WTC11 (cell line): ENCODE measurements at regions not wholly inside any gene's neighbourhood (a gene's known extent, or its start where the extent isn't known, plus 50 kb on each side); places are given as distances from the start of the nearest gene placed in this dataset.
A peak's percentile ranks its signal among the peaks of the same experiment; 100 is the strongest.

Experiments used
- ARID4B ChIP-seq: sonication (generic); formaldehyde crosslinking; IDR thresholded peaks from 2 replicates; pipeline ENCODE4 v1.8.0; 2023; ENCODE audit warnings: missing genetic modification reagents, mild to moderate bottlenecking, borderline replicate concordance
- ATF3 ChIP-seq: sonication (generic); formaldehyde crosslinking; conservative IDR thresholded peaks from 2 replicates; pipeline ENCODE4 v1.8.1; 2022; ENCODE audit warnings: mild to moderate bottlenecking, missing genetic modification reagents
- CTCF ChIP-seq: fragments of 200-600 bp; IDR thresholded peaks from 2 replicates; pipeline ENCODE4 v1.8.0; 2022; ENCODE audit warnings: antibody characterized with exemption
- RELA ChIP-seq: sonication (generic); formaldehyde crosslinking; IDR thresholded peaks from 2 replicates; pipeline ENCODE4 v1.8.1; 2022; ENCODE audit warnings: missing genetic modification reagents, mild to moderate bottlenecking, borderline replicate concordance
- SMAD3 ChIP-seq: sonication (generic); formaldehyde crosslinking; IDR thresholded peaks from 2 replicates; pipeline ENCODE4 v1.8.0; 2022; ENCODE audit warnings: missing genetic modification reagents, mild to moderate bottlenecking, borderline replicate concordance
- SP1 ChIP-seq: sonication (generic); formaldehyde crosslinking; conservative IDR thresholded peaks from 2 replicates; pipeline ENCODE4 v1.8.1; 2022; ENCODE audit warnings: missing genetic modification reagents
- ZNF219 ChIP-seq: sonication (generic); formaldehyde crosslinking; IDR thresholded peaks from 2 replicates; pipeline ENCODE4 v1.8.0; 2023; ENCODE audit warnings: missing genetic modification reagents, mild to moderate bottlenecking, borderline replicate concordance
- ZNF232 ChIP-seq: sonication (generic); formaldehyde crosslinking; IDR thresholded peaks from 2 replicates; pipeline ENCODE4 v1.8.0; 2022; ENCODE audit warnings: mild to moderate bottlenecking, missing genetic modification reagents
- ZNF263 ChIP-seq: sonication (generic); formaldehyde crosslinking; IDR thresholded peaks from 2 replicates; pipeline ENCODE4 v1.8.1; 2022; ENCODE audit warnings: low read depth, mild to moderate bottlenecking, moderate library complexity, missing genetic modification reagents
- ZNF416 ChIP-seq: fragments of 250-450 bp; sonication (Bioruptor Pico); IDR thresholded peaks from 2 replicates; pipeline ENCODE4 v1.9.0; 2021; ENCODE audit warnings: mild to moderate bottlenecking, inconsistent platforms
- ZNF425 ChIP-seq: fragments of 250-450 bp; sonication (Bioruptor Pico); conservative IDR thresholded peaks from 2 replicates; pipeline ENCODE4 v1.9.0; 2021; ENCODE audit warnings: mild to moderate bottlenecking
- TF ChIP-seq, protein P1 (sequence below): fragments of 250-450 bp; sonication (Bioruptor Pico); IDR thresholded peaks from 2 replicates; pipeline ENCODE4 v2.1.2; 2022; ENCODE audit warnings: mild to moderate bottlenecking, moderate library complexity
- TF ChIP-seq, protein P2 (sequence below): sonication (generic); formaldehyde crosslinking; IDR thresholded peaks from 2 replicates; pipeline ENCODE4 v1.8.0; 2022; ENCODE audit warnings: missing genetic modification reagents
- TF ChIP-seq, protein P3 (sequence below): fragments of 250-450 bp; sonication (Bioruptor Pico); IDR thresholded peaks from 2 replicates; pipeline ENCODE4 v1.9.0; 2021; ENCODE audit warnings: mild to moderate bottlenecking
- TF ChIP-seq, protein P4 (sequence below): fragments of 250-450 bp; sonication (Bioruptor Pico); IDR thresholded peaks from 2 replicates; pipeline ENCODE4 v1.9.0; 2021; ENCODE audit warnings: moderate library complexity, mild to moderate bottlenecking, inconsistent platforms, borderline replicate concordance
- TF ChIP-seq, protein P5 (sequence below): sonication (generic); formaldehyde crosslinking; IDR thresholded peaks from 2 replicates; pipeline ENCODE4 v1.8.1; 2023; ENCODE audit warnings: mild to moderate bottlenecking, moderate library complexity, missing genetic modification reagents

GRCh38 chr10:131453721-131454634 is 142.5 kb upstream of the TCERG1L start (continued):
- TF ChIP-seq ATF3 (CRISPR knock-in tag) (no peak), ZNF425 (no peak), RELA (CRISPR knock-in tag) (no peak), ARID4B (CRISPR knock-in tag) (no peak), ZNF416 (CRISPR knock-in tag) (no peak), ZNF219 (CRISPR knock-in tag) (no peak), SP1 (CRISPR knock-in tag) (0 out of 2 replicates have a peak, but pooled peaks have one; percentile 15), ZNF232 (CRISPR knock-in tag) (no peak), SMAD3 (CRISPR knock-in tag) (no peak), CTCF (peak; percentile 86), ZNF263 (CRISPR knock-in tag) (peak; percentile 76; the same call in 1 of the 2 replicates)
- TF ChIP-seq, protein P1, sequence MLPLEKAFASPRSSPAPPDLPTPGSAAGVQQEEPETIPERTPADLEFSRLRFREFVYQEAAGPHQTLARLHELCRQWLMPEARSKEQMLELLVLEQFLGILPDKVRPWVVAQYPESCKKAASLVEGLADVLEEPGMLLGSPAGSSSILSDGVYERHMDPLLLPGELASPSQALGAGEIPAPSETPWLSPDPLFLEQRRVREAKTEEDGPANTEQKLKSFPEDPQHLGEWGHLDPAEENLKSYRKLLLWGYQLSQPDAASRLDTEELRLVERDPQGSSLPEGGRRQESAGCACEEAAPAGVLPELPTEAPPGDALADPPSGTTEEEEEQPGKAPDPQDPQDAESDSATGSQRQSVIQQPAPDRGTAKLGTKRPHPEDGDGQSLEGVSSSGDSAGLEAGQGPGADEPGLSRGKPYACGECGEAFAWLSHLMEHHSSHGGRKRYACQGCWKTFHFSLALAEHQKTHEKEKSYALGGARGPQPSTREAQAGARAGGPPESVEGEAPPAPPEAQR (CRISPR knock-in tag), result no peak
- TF ChIP-seq, protein P2, sequence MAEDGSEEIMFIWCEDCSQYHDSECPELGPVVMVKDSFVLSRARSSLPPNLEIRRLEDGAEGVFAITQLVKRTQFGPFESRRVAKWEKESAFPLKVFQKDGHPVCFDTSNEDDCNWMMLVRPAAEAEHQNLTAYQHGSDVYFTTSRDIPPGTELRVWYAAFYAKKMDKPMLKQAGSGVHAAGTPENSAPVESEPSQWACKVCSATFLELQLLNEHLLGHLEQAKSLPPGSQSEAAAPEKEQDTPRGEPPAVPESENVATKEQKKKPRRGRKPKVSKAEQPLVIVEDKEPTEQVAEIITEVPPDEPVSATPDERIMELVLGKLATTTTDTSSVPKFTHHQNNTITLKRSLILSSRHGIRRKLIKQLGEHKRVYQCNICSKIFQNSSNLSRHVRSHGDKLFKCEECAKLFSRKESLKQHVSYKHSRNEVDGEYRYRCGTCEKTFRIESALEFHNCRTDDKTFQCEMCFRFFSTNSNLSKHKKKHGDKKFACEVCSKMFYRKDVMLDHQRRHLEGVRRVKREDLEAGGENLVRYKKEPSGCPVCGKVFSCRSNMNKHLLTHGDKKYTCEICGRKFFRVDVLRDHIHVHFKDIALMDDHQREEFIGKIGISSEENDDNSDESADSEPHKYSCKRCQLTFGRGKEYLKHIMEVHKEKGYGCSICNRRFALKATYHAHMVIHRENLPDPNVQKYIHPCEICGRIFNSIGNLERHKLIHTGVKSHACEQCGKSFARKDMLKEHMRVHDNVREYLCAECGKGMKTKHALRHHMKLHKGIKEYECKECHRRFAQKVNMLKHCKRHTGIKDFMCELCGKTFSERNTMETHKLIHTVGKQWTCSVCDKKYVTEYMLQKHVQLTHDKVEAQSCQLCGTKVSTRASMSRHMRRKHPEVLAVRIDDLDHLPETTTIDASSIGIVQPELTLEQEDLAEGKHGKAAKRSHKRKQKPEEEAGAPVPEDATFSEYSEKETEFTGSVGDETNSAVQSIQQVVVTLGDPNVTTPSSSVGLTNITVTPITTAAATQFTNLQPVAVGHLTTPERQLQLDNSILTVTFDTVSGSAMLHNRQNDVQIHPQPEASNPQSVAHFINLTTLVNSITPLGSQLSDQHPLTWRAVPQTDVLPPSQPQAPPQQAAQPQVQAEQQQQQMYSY (CRISPR knock-in tag), result no peak
- TF ChIP-seq, protein P3, sequence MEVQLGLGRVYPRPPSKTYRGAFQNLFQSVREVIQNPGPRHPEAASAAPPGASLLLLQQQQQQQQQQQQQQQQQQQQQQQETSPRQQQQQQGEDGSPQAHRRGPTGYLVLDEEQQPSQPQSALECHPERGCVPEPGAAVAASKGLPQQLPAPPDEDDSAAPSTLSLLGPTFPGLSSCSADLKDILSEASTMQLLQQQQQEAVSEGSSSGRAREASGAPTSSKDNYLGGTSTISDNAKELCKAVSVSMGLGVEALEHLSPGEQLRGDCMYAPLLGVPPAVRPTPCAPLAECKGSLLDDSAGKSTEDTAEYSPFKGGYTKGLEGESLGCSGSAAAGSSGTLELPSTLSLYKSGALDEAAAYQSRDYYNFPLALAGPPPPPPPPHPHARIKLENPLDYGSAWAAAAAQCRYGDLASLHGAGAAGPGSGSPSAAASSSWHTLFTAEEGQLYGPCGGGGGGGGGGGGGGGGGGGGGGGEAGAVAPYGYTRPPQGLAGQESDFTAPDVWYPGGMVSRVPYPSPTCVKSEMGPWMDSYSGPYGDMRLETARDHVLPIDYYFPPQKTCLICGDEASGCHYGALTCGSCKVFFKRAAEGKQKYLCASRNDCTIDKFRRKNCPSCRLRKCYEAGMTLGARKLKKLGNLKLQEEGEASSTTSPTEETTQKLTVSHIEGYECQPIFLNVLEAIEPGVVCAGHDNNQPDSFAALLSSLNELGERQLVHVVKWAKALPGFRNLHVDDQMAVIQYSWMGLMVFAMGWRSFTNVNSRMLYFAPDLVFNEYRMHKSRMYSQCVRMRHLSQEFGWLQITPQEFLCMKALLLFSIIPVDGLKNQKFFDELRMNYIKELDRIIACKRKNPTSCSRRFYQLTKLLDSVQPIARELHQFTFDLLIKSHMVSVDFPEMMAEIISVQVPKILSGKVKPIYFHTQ (CRISPR knock-in tag), result no peak
- TF ChIP-seq, protein P4, sequence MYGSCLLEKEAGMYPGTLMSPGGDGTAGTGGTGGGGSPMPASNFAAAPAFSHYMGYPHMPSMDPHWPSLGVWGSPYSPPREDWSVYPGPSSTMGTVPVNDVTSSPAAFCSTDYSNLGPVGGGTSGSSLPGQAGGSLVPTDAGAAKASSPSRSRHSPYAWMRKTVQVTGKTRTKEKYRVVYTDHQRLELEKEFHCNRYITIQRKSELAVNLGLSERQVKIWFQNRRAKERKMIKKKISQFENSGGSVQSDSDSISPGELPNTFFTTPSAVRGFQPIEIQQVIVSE, result no peak
- TF ChIP-seq, protein P5, sequence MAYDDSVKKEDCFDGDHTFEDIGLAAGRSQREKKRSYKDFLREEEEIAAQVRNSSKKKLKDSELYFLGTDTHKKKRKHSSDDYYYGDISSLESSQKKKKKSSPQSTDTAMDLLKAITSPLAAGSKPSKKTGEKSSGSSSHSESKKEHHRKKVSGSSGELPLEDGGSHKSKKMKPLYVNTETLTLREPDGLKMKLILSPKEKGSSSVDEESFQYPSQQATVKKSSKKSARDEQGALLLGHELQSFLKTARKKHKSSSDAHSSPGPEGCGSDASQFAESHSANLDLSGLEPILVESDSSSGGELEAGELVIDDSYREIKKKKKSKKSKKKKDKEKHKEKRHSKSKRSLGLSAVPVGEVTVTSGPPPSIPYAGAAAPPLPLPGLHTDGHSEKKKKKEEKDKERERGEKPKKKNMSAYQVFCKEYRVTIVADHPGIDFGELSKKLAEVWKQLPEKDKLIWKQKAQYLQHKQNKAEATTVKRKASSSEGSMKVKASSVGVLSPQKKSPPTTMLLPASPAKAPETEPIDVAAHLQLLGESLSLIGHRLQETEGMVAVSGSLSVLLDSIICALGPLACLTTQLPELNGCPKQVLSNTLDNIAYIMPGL (CRISPR knock-in tag), result no peak
- TF ChIP-seq, all 79 proteins: peak for 4
